ENCODE measurements at regions not wholly inside any gene's neighbourhood (a gene's known extent, or its start where the extent isn't known, plus 50 kb on each side); places are given as distances from the start of the nearest gene placed in this dataset.
A peak's percentile ranks its signal among the peaks of the same experiment; 100 is the strongest.

GRCh38 chr16:85522842-85523601, 90.1 kb upstream of the GSE1 start:
- H3K23ac ChIP-seq (ENCODE audit: low read depth, low read length), result peak overlapping the region; percentile 66
- no peaks in the 10 kb centered on the region for H3K9me3 ChIP-seq (ENCODE audit: control insufficient read depth, insufficient read depth, low read length)
- CTCF ChIA-PET, result no interaction called here
- H3K4me2 ChIP-seq (ENCODE audit: low read depth, low read length), result peak overlapping the region; percentile 4; the same call in 1 of the 2 replicates
- intact Hi-C loops (cut with micrococcal nuclease) (no loop called here), in situ Hi-C loops (cut with MboI; ENCODE audit: low sequenced_read_pairs) (no loop called here), dilution Hi-C loops (cut with HindIII; ENCODE audit: low sequenced_read_pairs, unreplicated experiment) (no loop called here)
- peak overlapping the region; percentile 3 to 76; a peak in 3 of 4 replicates for H4K8ac ChIP-seq (ENCODE audit: low read depth in 2 of 2, low read length in 2 of 2)
- 88% methylated on average over 5 of the region's 13 CpGs; no CpG with 5 or more reads in 1 of the 2 experiments for WGBS, 2 experiments (ENCODE audit: extremely low coverage in 2 of 2, insufficient read length in 1 of 2)
- ATAC-seq (ENCODE audit: low read depth) (peak; percentile 59), DNase-seq (peak; percentile 24)
- H2BK15ac ChIP-seq (ENCODE audit: low read depth, low read length), result peak overlapping the region; percentile 43; the same call in 2 of the 3 replicates
- peak overlapping the region; percentile 91 for H3K4ac ChIP-seq (ENCODE audit: low read depth, low read length)
- H3K9me1 ChIP-seq (ENCODE audit: insufficient read depth, low read length), result peaks cover 13% of the 10 kb centered on the region
- peak overlapping the region; percentile 56 for H2BK5ac ChIP-seq (ENCODE audit: low read depth, low read length, poor library complexity, severe bottlenecking)
- H2AFZ ChIP-seq (replicated peaks; ENCODE audit: low read length, poor library complexity), result peak overlapping the region; percentile 74
- peak overlapping the region; percentile 39 for H3K18ac ChIP-seq (ENCODE audit: low read depth, low read length)
- peaks cover 21 to 46% of the 10 kb centered on the region in 2 experiments for H3K79me1 ChIP-seq (ENCODE audit: low read depth in 1 of 2, low read length in 2 of 2)
- BruUV-seq (replicated peaks), result no TSS peak
- H3K27ac ChIP-seq (ENCODE audit: insufficient read depth, low read length), result peak overlapping the region; percentile 13
- H3K14ac ChIP-seq (replicated peaks; ENCODE audit: low read depth, low read length), result peak overlapping the region; percentile 87
- no peak overlapping the region for H3K56ac ChIP-seq (ENCODE audit: extremely low read depth, insufficient read depth, low read length)
- H2AK5ac ChIP-seq (ENCODE audit: low read depth, low read length), result peak overlapping the region; percentile 98
- H2BK20ac ChIP-seq (ENCODE audit: low read depth, low read length), result peak overlapping the region; percentile 22; the same call in 1 of the 2 replicates
- POLR2A ChIA-PET (ENCODE audit: unreplicated experiment), result no interaction called here
- no peaks in the 10 kb centered on the region for H3K27me3 ChIP-seq (ENCODE audit: control insufficient read depth, insufficient read depth, low read length)
- H2AK9ac ChIP-seq (replicated peaks; ENCODE audit: low read depth, low read length, poor library complexity), result peak overlapping the region; percentile 21
- no peak for TF ChIP-seq CTCF (conservative IDR thresholded peaks at IDR 0.05; ENCODE audit: low read depth, low read length)
- peak overlapping the region; percentile 50 for H4K91ac ChIP-seq (ENCODE audit: insufficient read depth, low read depth, low read length)
- H3K4me3 ChIP-seq (ENCODE audit: insufficient read depth, low read depth, low read length), result no peak overlapping the region
- H4K5ac ChIP-seq (ENCODE audit: low read depth, low read length), result peak overlapping the region; percentile 55
- H3K9ac ChIP-seq (ENCODE audit: low read depth, low read length), result peak overlapping the region; percentile 30; the same call in 1 of the 2 replicates
- H2BK120ac ChIP-seq (ENCODE audit: low read depth, low read length), result peak overlapping the region; percentile 56
- H3K36me3 ChIP-seq (ENCODE audit: control insufficient read depth, insufficient read depth, low read length), result 0 out of 2 replicates have a peak, but pooled peaks cover 4% of the 10 kb centered on the region
- H3K4me1 ChIP-seq (ENCODE audit: control insufficient read depth, insufficient read depth, low read length), result peaks cover 24% of the 10 kb centered on the region
- peaks cover 21% of the 10 kb centered on the region for H4K20me1 ChIP-seq (ENCODE audit: insufficient read depth, low read length)

Data from IMR-90 (cell line).